H9 (cell line): ENCODE measurements at regions not wholly inside any gene's neighbourhood (a gene's known extent, or its start where the extent isn't known, plus 50 kb on each side); places are given as distances from the start of the nearest gene placed in this dataset.

ENCODE experiments used
- DNase-seq: peaks from one replicate; pipeline ENCODE4 v3.0.0-alpha.2; 2017
- H2AFZ ChIP-seq: one replicate; pipeline ENCODE4 v1.6.1; 2013; ENCODE audit warnings: mild to moderate bottlenecking, low read length, control low read depth, moderate library complexity
- H2AK5ac ChIP-seq: 2 replicates; pipeline ENCODE4 v1.6.1; 2013; ENCODE audit warnings: low read length, control low read depth, mixed read lengths; ENCODE audit not compliant: insufficient read length
- H2BK120ac ChIP-seq: one replicate; pipeline ENCODE4 v1.6.1; 2013; ENCODE audit warnings: low read depth, mild to moderate bottlenecking, low read length, control low read depth, inconsistent platforms; ENCODE audit not compliant: poor library complexity, severe bottlenecking
- H2BK12ac ChIP-seq: 2 replicates; pipeline ENCODE4 v1.6.1; 2013; ENCODE audit warnings: low read length, control low read depth, mixed read lengths, low read depth; ENCODE audit not compliant: insufficient read length
- H2BK15ac ChIP-seq: 2 replicates; pipeline ENCODE4 v1.6.1; 2013; ENCODE audit warnings: low read depth, low read length, control low read depth
- H2BK20ac ChIP-seq: one replicate; pipeline ENCODE4 v1.6.1; 2013; ENCODE audit warnings: low read depth, mild to moderate bottlenecking, low read length, control low read depth, inconsistent platforms; ENCODE audit not compliant: poor library complexity, severe bottlenecking
- H2BK5ac ChIP-seq: 2 replicates; pipeline ENCODE4 v1.6.1; 2013; ENCODE audit warnings: low read length, control low read depth, mixed read lengths; ENCODE audit not compliant: insufficient read length
- H3K14ac ChIP-seq: 2 replicates; pipeline ENCODE4 v1.6.1; 2013; ENCODE audit warnings: low read length, control low read depth; ENCODE audit not compliant: insufficient read depth
- H3K18ac ChIP-seq: 2 replicates; pipeline ENCODE4 v1.6.1; 2013; ENCODE audit warnings: low read depth, mild to moderate bottlenecking, mixed read lengths, low read length, control low read depth; ENCODE audit not compliant: insufficient read length
- H3K23ac ChIP-seq: 2 replicates; pipeline ENCODE4 v1.6.1; 2013; ENCODE audit warnings: low read length, control low read depth, mixed read lengths, low read depth; ENCODE audit not compliant: insufficient read length
- H3K23me2 ChIP-seq: 2 replicates; pipeline ENCODE4 v1.6.1; 2013; ENCODE audit warnings: low read depth, mild to moderate bottlenecking, mixed read lengths, low read length, control low read depth; ENCODE audit not compliant: insufficient read length, poor library complexity, severe bottlenecking
- H3K27ac ChIP-seq: 2 replicates; pipeline ENCODE4 v1.5.1; 2013; ENCODE audit warnings: low read length, control low read depth, mixed read lengths, low read depth; ENCODE audit not compliant: insufficient read length
- H3K27me3 ChIP-seq: 2 replicates; pipeline ENCODE4 v1.6.1; 2013; ENCODE audit warnings: low read length, control low read depth, inconsistent platforms; ENCODE audit not compliant: insufficient read depth
- H3K4ac ChIP-seq: 2 replicates; pipeline ENCODE4 v1.6.1; 2013; ENCODE audit warnings: low read depth, mild to moderate bottlenecking, control low read depth, inconsistent platforms, low read length, moderate library complexity
- H3K4me1 ChIP-seq: 2 replicates; pipeline ENCODE4 v1.6.1; 2013; ENCODE audit warnings: low read length, control low read depth, inconsistent platforms; ENCODE audit not compliant: insufficient read depth
- H3K4me2 ChIP-seq: 2 replicates; pipeline ENCODE4 v1.6.1; 2013; ENCODE audit warnings: low read length, control low read depth, mixed read lengths; ENCODE audit not compliant: insufficient read length, insufficient read depth
- H3K56ac ChIP-seq: 2 replicates; pipeline ENCODE4 v1.6.1; 2013; ENCODE audit warnings: low read depth, mild to moderate bottlenecking, mixed read lengths, low read length, control low read depth; ENCODE audit not compliant: insufficient read length
- H3K79me1 ChIP-seq: 2 replicates; pipeline ENCODE4 v1.6.1; 2013; ENCODE audit warnings: low read depth, mild to moderate bottlenecking, moderate library complexity, low read length, control low read depth, inconsistent platforms; ENCODE audit not compliant: insufficient read depth, poor library complexity, severe bottlenecking
- H3K79me2 ChIP-seq: 2 replicates; pipeline ENCODE4 v1.6.1; 2013; ENCODE audit warnings: low read length, control low read depth, inconsistent platforms; ENCODE audit not compliant: insufficient read depth
- H3K9ac ChIP-seq: 2 replicates; pipeline ENCODE4 v1.6.1; 2013; ENCODE audit warnings: low read length, control low read depth, mixed read lengths; ENCODE audit not compliant: insufficient read length; ENCODE audit errors: extremely low read depth
- H3K9me3 ChIP-seq: one replicate; pipeline ENCODE4 v1.6.1; 2013; ENCODE audit warnings: low read depth, low read length, inconsistent platforms; ENCODE audit not compliant: control insufficient read depth
- H3T11ph ChIP-seq: one replicate; pipeline ENCODE4 v1.6.1; 2013; ENCODE audit warnings: mild to moderate bottlenecking, low read length, control low read depth, inconsistent platforms
- H4K20me1 ChIP-seq: one replicate; pipeline ENCODE4 v1.6.1; 2013; ENCODE audit not compliant: control insufficient read depth, insufficient read length, insufficient read depth
- H4K5ac ChIP-seq: 2 replicates; pipeline ENCODE4 v1.6.1; 2013; ENCODE audit warnings: low read depth, mild to moderate bottlenecking, mixed read lengths, low read length, control low read depth; ENCODE audit not compliant: insufficient read length
- H4K8ac ChIP-seq: replicated peaks from 2 replicates; pipeline ENCODE4 v1.6.1; 2013; ENCODE audit warnings: low read length, control low read depth, mixed read lengths, low read depth; ENCODE audit not compliant: insufficient read length
- H4K91ac ChIP-seq: 2 replicates; pipeline ENCODE4 v1.6.1; 2013; ENCODE audit warnings: low read depth, mild to moderate bottlenecking, moderate library complexity, mixed read lengths, low read length, control low read depth; ENCODE audit not compliant: insufficient read length
- H3K27ac Mint-ChIP-seq, 3 experiments: 2 replicates in 2 of 3; 3 replicates in 1 of 3; pipeline ENCODE4 v1.8.0; 2020 to 2021; ENCODE audit warnings: mixed read lengths in 3 of 3, mild to moderate bottlenecking in 1 of 3, moderate library complexity in 1 of 3
- H3K27me3 Mint-ChIP-seq: 2 replicates; pipeline ENCODE4 v1.8.0; 2021; ENCODE audit warnings: low read depth, mild to moderate bottlenecking, moderate library complexity, mixed read lengths
- H3K36me3 Mint-ChIP-seq, 3 experiments: 2 replicates in 2 of 3; 3 replicates in 1 of 3; pipeline ENCODE4 v1.8.0; 2020 to 2021; ENCODE audit warnings: low read depth in 3 of 3, mixed read lengths in 3 of 3; ENCODE audit not compliant: insufficient read depth in 1 of 3
- H3K4me1 Mint-ChIP-seq, 2 experiments: 2 replicates each; pipeline ENCODE4 v1.8.0; 2020; ENCODE audit warnings: mixed read lengths in 2 of 2
- H3K4me3 Mint-ChIP-seq, 2 experiments: 2 replicates in 1 of 2; 3 replicates in 1 of 2; pipeline ENCODE4 v1.8.0; 2020 to 2021; ENCODE audit warnings: mild to moderate bottlenecking in 2 of 2, mixed read lengths in 2 of 2, moderate library complexity in 1 of 2
- H3K9me3 Mint-ChIP-seq, 2 experiments: 2 replicates in 1 of 2; 3 replicates in 1 of 2; pipeline ENCODE4 v1.8.0; 2020; ENCODE audit warnings: mild to moderate bottlenecking in 2 of 2, mixed read lengths in 2 of 2, moderate library complexity in 1 of 2
- WGBS: extraction: QIAGEN DNeasy Blood & Tissue Kit; methylation state at CpG from one replicate; pipeline ENCODE4 v1.1.7; 2013; ENCODE audit warnings: missing lambda C conversion rate, low lambda C conversion rate, mixed read lengths; ENCODE audit not compliant: insufficient read length; ENCODE audit errors: extremely low coverage; 5-methylcytosine and 5-hydroxymethylcytosine counted together
- TF ChIP-seq, protein P1 (sequence below): fragments of 200-600 bp; sonication (generic); conservative IDR thresholded peaks from 3 replicates; pipeline ENCODE4 v1.8.0; 2021; ENCODE audit warnings: antibody characterized with exemption, mild to moderate bottlenecking

- Histone ChIP-seq H2BK12ac (no peak overlapping the region), H4K20me1 (no peaks in the 10 kb centered on the region), H2AK5ac (no peak overlapping the region), H4K8ac (no peak overlapping the region), H3K4me2 (no peak overlapping the region), H3K27me3 (no peaks in the 10 kb centered on the region), H3T11ph (no peak overlapping the region), H3K4me1 (peaks cover under 1% of the 10 kb centered on the region; the same call in 1 of the 2 replicates), H2BK5ac (no peak overlapping the region), H2BK15ac (no peak overlapping the region), H3K23me2 (no peaks in the 10 kb centered on the region), H3K14ac (no peak overlapping the region), H3K79me1 (no peaks in the 10 kb centered on the region), H3K18ac (no peak overlapping the region), H2BK20ac (no peak overlapping the region), H4K91ac (no peak overlapping the region), H3K27ac (no peak overlapping the region), H2AFZ (no peak overlapping the region), H3K23ac (no peak overlapping the region), H4K5ac (no peak overlapping the region), H3K56ac (no peak overlapping the region), H3K9ac (no peak overlapping the region), H2BK120ac (no peak overlapping the region), H3K9me3 (no peaks in the 10 kb centered on the region), H3K4ac (no peak overlapping the region), H3K79me2 (no peaks in the 10 kb centered on the region)
- peaks cover 0 to 4% (median 0%) of the 10 kb centered on the region in 3 experiments; a peak in 1 of 7 replicates for H3K36me3 Mint-ChIP-seq
- no peaks in the 10 kb centered on the region for H3K27me3 Mint-ChIP-seq
- peaks cover 0 to 4% of the 10 kb centered on the region in 2 experiments; a peak in 1 of 5 replicates for H3K9me3 Mint-ChIP-seq
- no peak for DNase-seq
- H3K27ac Mint-ChIP-seq, result peak overlapping the region in 1 of 3 experiments; percentile 5; a peak in 2 of 7 replicates
- no peak overlapping the region for H3K4me3 Mint-ChIP-seq
- TF ChIP-seq, protein P1, sequence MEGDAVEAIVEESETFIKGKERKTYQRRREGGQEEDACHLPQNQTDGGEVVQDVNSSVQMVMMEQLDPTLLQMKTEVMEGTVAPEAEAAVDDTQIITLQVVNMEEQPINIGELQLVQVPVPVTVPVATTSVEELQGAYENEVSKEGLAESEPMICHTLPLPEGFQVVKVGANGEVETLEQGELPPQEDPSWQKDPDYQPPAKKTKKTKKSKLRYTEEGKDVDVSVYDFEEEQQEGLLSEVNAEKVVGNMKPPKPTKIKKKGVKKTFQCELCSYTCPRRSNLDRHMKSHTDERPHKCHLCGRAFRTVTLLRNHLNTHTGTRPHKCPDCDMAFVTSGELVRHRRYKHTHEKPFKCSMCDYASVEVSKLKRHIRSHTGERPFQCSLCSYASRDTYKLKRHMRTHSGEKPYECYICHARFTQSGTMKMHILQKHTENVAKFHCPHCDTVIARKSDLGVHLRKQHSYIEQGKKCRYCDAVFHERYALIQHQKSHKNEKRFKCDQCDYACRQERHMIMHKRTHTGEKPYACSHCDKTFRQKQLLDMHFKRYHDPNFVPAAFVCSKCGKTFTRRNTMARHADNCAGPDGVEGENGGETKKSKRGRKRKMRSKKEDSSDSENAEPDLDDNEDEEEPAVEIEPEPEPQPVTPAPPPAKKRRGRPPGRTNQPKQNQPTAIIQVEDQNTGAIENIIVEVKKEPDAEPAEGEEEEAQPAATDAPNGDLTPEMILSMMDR, result no peak
- no CpG with 5 or more reads among the region's 2 CpGs for whole genome bisulfite sequencing
- peaks cover 10 to 17% of the 10 kb centered on the region in 2 experiments for H3K4me1 Mint-ChIP-seq
These were observed 58.6 kb upstream of the PRSS1 start for GRCh38 chr7:142690554-142691182.
